ENCODE measurements at regions not wholly inside any gene's neighbourhood (a gene's known extent, or its start where the extent isn't known, plus 50 kb on each side); places are given as distances from the start of the nearest gene placed in this dataset.

DNA sequence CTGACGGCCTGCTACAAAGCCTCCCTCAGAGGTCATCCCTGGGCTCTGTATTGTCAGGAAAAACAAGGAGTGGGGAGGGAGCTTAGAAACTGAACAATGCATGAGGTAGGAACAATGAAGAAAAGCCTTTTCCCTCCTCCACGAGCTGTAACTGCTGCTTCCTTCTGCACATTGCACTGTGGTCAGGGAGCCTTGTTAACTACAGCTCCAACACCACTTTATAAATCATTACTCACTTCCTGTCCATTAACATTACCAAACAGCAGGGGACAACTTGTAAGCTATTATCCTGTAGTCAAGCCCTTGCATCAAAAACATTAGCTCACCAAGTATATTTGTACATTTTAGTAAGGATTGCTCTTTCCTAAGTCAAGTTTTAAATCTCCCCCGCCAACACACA is 336.0 kb upstream of the NR5A2 start:
- H3K36me3 ChIP-seq (ENCODE audit: control insufficient read depth, insufficient read depth, low read length) = no peaks in the 10 kb centered on the region
- TF ChIP-seq SIN3A (IDR thresholded peaks at IDR 0.05; ENCODE audit: borderline replicate concordance, insufficient read depth, low read depth, low read length) (no peak), TCF7L2 (IDR thresholded peaks at IDR 0.05; ENCODE audit: low read depth, low read length) (no peak), POLR2AphosphoS5 (IDR thresholded peaks at IDR 0.05; ENCODE audit: low read depth, low read length) (no peak)
- TF ChIP-seq, protein P1, sequence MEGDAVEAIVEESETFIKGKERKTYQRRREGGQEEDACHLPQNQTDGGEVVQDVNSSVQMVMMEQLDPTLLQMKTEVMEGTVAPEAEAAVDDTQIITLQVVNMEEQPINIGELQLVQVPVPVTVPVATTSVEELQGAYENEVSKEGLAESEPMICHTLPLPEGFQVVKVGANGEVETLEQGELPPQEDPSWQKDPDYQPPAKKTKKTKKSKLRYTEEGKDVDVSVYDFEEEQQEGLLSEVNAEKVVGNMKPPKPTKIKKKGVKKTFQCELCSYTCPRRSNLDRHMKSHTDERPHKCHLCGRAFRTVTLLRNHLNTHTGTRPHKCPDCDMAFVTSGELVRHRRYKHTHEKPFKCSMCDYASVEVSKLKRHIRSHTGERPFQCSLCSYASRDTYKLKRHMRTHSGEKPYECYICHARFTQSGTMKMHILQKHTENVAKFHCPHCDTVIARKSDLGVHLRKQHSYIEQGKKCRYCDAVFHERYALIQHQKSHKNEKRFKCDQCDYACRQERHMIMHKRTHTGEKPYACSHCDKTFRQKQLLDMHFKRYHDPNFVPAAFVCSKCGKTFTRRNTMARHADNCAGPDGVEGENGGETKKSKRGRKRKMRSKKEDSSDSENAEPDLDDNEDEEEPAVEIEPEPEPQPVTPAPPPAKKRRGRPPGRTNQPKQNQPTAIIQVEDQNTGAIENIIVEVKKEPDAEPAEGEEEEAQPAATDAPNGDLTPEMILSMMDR (IDR thresholded peaks at IDR 0.05) = no peak
- TF ChIP-seq, protein P2, sequence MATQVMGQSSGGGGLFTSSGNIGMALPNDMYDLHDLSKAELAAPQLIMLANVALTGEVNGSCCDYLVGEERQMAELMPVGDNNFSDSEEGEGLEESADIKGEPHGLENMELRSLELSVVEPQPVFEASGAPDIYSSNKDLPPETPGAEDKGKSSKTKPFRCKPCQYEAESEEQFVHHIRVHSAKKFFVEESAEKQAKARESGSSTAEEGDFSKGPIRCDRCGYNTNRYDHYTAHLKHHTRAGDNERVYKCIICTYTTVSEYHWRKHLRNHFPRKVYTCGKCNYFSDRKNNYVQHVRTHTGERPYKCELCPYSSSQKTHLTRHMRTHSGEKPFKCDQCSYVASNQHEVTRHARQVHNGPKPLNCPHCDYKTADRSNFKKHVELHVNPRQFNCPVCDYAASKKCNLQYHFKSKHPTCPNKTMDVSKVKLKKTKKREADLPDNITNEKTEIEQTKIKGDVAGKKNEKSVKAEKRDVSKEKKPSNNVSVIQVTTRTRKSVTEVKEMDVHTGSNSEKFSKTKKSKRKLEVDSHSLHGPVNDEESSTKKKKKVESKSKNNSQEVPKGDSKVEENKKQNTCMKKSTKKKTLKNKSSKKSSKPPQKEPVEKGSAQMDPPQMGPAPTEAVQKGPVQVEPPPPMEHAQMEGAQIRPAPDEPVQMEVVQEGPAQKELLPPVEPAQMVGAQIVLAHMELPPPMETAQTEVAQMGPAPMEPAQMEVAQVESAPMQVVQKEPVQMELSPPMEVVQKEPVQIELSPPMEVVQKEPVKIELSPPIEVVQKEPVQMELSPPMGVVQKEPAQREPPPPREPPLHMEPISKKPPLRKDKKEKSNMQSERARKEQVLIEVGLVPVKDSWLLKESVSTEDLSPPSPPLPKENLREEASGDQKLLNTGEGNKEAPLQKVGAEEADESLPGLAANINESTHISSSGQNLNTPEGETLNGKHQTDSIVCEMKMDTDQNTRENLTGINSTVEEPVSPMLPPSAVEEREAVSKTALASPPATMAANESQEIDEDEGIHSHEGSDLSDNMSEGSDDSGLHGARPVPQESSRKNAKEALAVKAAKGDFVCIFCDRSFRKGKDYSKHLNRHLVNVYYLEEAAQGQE (IDR thresholded peaks at IDR 0.05; ENCODE audit: insufficient read depth in 1 of 2, low read depth in 2 of 2, low read length in 1 of 2) = no peak
- no peak overlapping the region for H3K4me3 ChIP-seq (ENCODE audit: low read depth in 2 of 2, low read length in 2 of 2)
- H3K27ac ChIP-seq (ENCODE audit: low read length) = no peak overlapping the region
- POLR2A ChIA-PET = no interaction called here
- in situ Hi-C loops (cut with HindIII; ENCODE audit: low pct_unique_long_range_greater_than_20kb, low sequenced_read_pairs) = no loop called here
- intact Hi-C loops (cut with micrococcal nuclease; ENCODE audit: unreplicated experiment) = no loop called here
- no TSS peak for BruUV-seq (replicated peaks)
- no peaks in the 10 kb centered on the region for H3K9me3 ChIP-seq (ENCODE audit: control insufficient read depth, insufficient read depth, low read depth, low read length)
- ATAC-seq (peak; percentile 91), DNase-seq (ENCODE audit: low read depth, low spot score) (peak; percentile 59)
- no peaks in the 10 kb centered on the region for H3K27me3 ChIP-seq (ENCODE audit: control insufficient read depth, insufficient read depth, low read length)
- H3K4me1 ChIP-seq (ENCODE audit: control insufficient read depth, insufficient read depth, low read length) = peaks cover 13% of the 10 kb centered on the region; the same call in 1 of the 2 replicates
- CTCF ChIA-PET = interaction anchor here (0.5 to 1.0 kb wide), 3 partner anchors 8 to 818 kb away, joined by 3 to 6 read pairs (median 3); no protein-coding TSS in a partner anchor

DNA sequence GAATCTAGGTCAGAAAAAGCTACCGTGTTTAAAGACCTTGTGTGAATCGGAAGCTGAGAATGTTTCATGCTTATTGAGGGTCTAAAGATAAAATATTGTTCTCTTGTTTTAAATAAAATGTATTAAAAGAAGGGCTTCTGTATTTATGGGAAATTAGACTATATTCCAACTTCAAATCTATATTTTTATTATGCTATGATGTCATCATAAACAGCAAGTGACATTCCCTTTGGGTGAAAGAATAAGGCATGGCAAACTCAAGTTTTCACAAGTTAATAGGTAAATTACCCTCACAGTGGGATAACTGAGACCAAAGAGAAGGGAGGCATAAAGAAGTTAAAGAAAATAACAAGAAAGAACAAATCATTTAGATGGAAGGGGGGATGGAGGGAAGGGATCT is 333.8 kb upstream of the NR5A2 start:
- CTCF ChIA-PET = no interaction called here
- BruUV-seq (replicated peaks) = no TSS peak
- Histone ChIP-seq H3K4me1 (ENCODE audit: control insufficient read depth, insufficient read depth, low read length) (no peaks in the 10 kb centered on the region), H3K4me3 (ENCODE audit: low read depth in 2 of 2, low read length in 2 of 2) (no peak overlapping the region), H3K36me3 (ENCODE audit: control insufficient read depth, insufficient read depth, low read length) (no peaks in the 10 kb centered on the region), H3K27me3 (ENCODE audit: control insufficient read depth, insufficient read depth, low read length) (no peaks in the 10 kb centered on the region), H3K27ac (ENCODE audit: low read length) (no peak overlapping the region), H3K9me3 (ENCODE audit: control insufficient read depth, insufficient read depth, low read depth, low read length) (no peaks in the 10 kb centered on the region)
- TF ChIP-seq, protein P2 (IDR thresholded peaks at IDR 0.05; ENCODE audit: insufficient read depth in 1 of 2, low read depth in 2 of 2, low read length in 1 of 2) = no peak
- TF ChIP-seq POLR2AphosphoS5 (IDR thresholded peaks at IDR 0.05; ENCODE audit: low read depth, low read length) (no peak), TCF7L2 (IDR thresholded peaks at IDR 0.05; ENCODE audit: low read depth, low read length) (no peak), SIN3A (IDR thresholded peaks at IDR 0.05; ENCODE audit: borderline replicate concordance, insufficient read depth, low read depth, low read length) (no peak)
- TF ChIP-seq, protein P1 (IDR thresholded peaks at IDR 0.05) = no peak
- ATAC-seq = no peak
- in situ Hi-C loops (cut with HindIII; ENCODE audit: low pct_unique_long_range_greater_than_20kb, low sequenced_read_pairs) (no loop called here), intact Hi-C loops (cut with micrococcal nuclease; ENCODE audit: unreplicated experiment) (no loop called here)
- POLR2A ChIA-PET = no interaction called here
- DNase-seq (ENCODE audit: low read depth, low spot score) = no peak
